SU-DHL-6 (cell line): ENCODE measurements at regions not wholly inside any gene's neighbourhood (a gene's known extent, or its start where the extent isn't known, plus 50 kb on each side); places are given as distances from the start of the nearest gene placed in this dataset.

Experiments used
- CTCF ChIP-seq: fragments of 200-600 bp; sonication (generic); IDR thresholded peaks from one replicate; pipeline ENCODE4 v1.5.1; 2017; ENCODE audit warnings: antibody characterized with exemption, mild to moderate bottlenecking, low read length, moderate library complexity; ENCODE audit not compliant: insufficient read depth, poor library complexity, severe bottlenecking
- EZH2phosphoT487 ChIP-seq: fragments of 200-600 bp; sonication (generic), shearing (Covaris generic); conservative IDR thresholded peaks from 2 replicates; pipeline ENCODE4 v1.6.1; 2018; ENCODE audit warnings: mild to moderate bottlenecking, antibody characterized with exemption, low read length, moderate library complexity, mixed read lengths

DNA sequence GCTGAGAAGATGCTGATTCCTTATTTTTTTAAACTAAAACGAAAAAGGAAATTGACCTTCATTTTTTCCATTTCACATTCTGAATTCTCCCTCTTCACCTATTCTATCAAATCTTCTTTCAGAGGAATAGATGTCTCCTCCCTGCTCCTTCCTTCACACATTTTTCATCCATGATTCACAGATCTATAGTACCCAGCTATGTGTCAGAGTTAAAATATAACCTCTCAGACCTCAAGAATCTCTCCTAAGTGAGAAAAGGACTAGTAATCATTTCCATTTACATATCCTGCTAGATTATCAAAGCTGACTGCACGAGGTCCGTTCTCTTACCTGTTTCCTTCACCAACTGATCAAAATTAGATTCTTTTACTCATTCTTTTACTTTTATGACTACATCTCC is 1297.6 kb upstream of the ALCAM start:
- no peak for TF ChIP-seq CTCF
- no peak for TF ChIP-seq EZH2phosphoT487
